Stimulated activated naive CD4-positive, alpha-beta T cell (primary cell): ENCODE measurements at regions not wholly inside any gene's neighbourhood (a gene's known extent, or its start where the extent isn't known, plus 50 kb on each side); places are given as distances from the start of the nearest gene placed in this dataset.

Experiments used
- DNase-seq, 6 experiments: peaks; one replicate each; lab custom pipeline; 2025; lab: John Stamatoyannopoulos, UW

DNA sequence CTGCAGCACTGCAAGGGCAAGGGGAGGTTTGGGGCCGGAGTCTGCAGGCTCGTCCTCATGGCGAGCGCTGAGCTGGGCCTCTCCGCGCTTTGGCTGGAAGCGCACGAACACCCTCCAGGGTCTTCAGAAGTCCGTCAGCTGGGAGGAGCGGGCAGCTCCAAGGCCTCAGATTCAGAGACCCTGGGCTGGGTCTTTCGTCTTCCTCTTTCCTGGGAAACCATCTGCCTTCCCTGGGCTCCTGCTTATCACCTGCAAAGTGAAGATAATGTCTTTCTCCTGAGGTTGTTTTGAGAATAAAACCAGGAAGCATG is 525.6 kb downstream of the BRD1 start:
- DNase-seq = no peak

- no peak for DNase-seq
Observed at GRCh38 chr22:49301398-49302149, 526.1 kb downstream of the BRD1 start.

- no peak for DNase-seq
Observed at GRCh38 chr22:49300951-49301397, 526.7 kb downstream of the BRD1 start.

DNA sequence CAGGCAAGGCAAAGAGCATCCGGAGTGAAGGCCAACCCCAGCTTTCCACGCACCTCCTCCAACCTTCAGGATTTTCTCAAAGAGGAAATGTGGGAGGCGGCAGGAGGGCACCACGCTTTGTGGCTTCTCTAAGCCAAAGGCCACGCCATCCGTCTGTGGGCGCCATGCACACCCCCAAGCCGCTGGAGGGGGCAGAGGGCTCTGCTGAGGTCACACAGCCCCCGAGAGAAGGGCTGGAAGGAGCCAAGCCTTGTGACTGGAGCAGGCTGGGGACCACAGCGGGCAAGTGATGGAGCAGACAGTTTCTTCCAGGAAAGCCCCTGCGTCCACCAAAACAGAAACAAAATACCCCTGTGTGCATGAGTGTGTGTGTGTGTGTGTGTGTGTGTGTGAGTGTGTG is 527.4 kb downstream of the BRD1 start:
- no peak for DNase-seq

GRCh38 chr22:49299821-49300231 is 527.8 kb downstream of the BRD1 start:
- DNase-seq = no peak

GRCh38 chr22:49298834-49299750 is 528.6 kb downstream of the BRD1 start:
- no peak for DNase-seq

DNA sequence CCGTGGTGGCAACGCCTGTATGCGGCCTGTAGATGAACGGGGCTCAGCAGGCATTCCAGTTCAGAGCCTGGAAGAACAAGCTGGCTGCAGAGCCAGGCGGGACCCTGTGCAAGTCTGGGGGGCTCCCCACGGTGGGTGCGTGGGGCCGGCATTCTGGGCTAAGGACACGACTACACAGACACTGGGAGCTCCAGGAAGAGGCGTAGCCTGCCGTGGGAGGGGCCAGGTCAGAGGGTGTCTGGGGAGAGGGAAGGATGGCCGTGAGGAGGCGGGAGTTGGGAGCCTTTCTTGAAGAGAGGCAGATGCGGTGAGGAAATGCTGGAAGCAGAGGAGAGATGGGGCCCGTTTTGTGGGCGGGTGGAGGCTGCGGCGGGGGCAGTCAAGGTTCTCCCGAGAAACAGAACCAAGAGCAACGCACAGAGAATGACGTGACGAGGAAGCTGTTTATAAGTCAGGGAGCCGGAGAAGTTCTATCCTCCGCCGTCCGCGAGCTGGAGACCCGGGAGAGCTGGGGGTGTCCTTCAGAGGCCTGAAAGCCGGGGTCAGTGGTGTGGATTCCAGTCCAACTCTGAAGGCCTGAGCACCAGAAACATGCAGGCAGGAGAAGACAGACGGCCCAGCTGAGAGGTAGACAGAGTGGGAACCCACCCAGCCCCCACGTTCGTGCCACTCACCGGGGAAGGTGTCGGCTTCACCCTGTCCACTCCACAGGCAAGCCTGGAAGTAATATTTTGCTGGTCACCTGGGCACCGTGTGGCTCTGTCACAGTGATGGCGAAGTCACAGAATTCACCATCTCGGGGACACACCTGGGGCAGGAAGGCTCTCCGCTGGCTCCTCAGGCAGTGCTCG is 529.6 kb downstream of the BRD1 start:
- no peak for DNase-seq

GRCh38 chr22:49297286-49297870 is 530.3 kb downstream of the BRD1 start:
- DNase-seq = no peak

GRCh38 chr22:49296561-49296960 is 531.1 kb downstream of the BRD1 start:
- no peak for DNase-seq

GRCh38 chr22:49295851-49296560 is 531.7 kb downstream of the BRD1 start:
- no peak for DNase-seq

DNA sequence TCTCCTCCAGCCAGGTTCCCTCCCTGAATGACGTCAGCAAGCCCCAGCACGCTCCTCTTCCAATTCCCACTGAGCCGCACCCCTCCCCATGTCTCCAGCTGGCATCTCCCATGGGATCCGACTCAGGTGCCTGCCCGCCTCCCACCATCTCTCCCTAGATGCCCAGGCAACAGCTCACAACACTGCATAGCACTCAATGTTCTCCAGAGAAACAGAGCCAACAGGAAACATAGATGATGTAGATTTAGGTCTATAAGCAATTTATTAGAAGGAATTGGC is 532.3 kb downstream of the BRD1 start:
- DNase-seq = no peak

DNA sequence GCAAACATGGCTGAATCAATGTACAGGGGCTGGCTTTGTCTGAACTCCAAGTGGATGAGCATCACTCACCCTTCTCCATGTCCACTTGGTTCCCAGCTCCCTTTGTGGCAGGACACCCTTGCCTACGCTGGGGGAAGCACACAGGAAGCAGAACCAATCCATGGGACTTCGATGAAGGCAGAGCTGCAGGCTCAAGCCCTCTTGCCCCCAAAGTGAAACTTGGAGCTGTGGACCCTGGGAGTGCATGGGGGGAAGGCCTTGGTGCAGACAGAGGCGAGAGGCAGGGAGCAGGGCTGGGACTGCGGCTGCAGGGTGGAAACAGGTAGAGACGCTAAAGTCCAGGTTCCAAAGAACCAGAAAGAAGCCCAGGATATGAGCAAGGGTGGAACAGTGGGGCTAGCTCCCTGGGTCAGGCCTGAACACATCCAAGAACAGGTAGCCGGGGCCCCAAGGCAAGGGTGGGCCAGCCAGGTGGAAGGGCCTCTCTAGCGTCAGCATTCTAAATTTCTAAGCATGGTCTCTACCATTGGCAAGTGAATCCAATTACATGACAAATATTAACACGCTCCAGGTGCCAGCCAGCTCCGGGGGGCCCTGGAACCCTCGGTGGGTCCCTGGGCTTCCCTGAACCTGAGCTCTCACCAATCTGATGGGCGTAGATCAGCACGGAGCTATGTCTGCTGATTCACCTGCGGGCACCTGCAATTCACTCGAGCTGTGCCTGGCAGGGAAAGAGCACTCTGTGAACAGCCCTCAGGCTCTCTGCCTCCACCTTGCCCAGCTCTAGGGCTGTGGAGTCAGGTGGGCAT is 532.8 kb downstream of the BRD1 start:
- DNase-seq = no peak

DNA sequence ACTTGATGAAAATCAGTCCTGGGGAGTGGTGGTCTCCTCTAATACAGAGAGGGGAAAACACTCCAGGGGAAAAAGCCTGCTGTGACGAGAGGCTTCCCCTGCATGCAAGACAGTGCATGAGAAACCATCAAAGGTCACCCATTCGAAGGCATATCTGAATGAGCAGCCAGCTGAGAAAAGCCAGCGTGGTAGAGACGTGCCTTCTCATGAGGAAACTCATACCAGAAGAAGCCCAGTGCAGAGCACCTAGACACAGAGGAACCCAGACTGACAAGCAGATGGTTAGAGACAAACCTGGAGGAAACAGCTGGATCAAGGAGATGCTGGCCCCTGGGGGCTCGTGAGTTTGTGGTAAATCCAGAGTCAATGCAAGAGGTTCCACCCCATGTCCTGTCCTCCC is 534.8 kb downstream of the BRD1 start:
- DNase-seq = no peak

DNA sequence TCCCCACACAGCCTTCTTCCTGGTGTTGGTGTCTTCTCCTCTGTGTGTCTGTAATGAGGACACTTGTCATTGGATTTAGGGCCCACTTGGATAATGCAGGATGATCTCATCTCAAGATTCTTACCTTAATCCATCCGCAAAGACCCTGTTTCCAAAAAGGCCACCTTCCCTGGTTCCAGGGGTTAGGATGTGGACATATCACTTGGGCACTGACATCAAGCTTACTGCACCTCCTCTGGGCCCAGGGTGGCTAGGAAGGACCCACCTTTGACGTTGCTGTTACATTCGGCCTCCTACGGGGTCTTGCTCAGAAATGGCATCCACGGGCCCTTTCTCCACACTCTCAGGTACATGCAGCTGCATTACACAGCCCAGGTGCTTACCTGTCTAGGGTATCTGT is 535.9 kb downstream of the BRD1 start:
- no peak for DNase-seq

DNA sequence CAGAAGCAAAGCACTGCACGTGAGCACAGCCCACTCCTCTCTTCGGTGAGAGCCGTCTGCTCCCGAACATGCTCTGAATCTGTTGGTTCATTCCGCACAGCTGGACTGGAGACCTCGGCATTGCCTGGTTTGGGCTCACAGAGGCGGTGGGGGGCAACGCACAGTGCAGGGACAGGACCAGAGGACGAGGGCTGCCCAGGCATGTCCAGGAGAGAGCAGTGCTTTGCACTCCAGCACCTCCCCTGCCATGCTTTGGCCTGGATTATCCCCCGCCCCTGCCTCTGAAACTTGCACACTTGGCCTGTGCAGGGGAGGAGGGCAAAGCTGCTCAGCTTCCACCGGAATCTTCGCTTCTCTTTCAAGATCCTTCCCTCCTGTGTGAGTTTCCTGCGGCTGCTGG is 536.5 kb downstream of the BRD1 start:
- no peak for DNase-seq

GRCh38 chr22:49290711-49291110 is 537.0 kb downstream of the BRD1 start:
- no peak for DNase-seq

DNA sequence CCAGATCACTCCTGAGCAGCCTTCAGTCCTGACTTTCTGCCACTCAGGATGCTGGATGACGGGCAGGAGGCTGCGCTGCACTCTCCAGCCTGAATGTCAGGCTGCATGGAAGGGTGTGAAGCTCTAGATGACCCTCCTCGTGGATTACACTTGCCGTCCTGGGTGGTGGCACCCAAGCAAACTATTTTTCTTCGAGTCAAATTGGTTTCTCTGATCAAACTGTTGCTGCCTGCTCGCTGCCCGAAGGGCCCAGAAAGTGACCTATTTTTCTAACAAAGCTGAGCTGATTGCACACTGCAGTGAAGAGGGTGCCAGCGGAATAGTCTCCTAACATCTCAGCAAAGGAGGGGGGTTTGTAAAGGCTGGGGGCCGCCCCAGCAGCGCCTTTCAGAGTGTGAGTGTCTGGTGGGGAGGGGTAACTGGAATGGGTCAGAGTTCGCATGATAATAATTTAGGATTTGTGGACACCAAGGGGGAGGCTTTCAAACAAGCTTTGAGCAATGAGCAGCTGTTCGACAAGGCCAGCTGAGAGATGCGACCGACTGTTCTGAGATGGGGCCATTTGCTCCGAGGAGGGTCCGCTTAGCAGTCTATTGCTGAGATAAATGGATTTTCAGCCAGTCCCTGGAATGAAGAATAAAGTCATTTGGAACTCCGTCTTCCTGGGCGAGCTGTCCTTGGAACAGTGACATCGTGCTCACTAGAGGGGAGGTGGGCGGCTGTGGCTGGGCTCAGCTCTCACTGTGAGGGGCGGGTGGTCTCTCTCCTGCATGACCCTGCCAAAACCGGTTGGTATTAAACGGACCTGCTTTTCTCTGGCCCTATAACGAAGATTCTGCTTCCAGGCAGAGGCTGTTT is 537.6 kb downstream of the BRD1 start:
- DNase-seq = no peak

DNA sequence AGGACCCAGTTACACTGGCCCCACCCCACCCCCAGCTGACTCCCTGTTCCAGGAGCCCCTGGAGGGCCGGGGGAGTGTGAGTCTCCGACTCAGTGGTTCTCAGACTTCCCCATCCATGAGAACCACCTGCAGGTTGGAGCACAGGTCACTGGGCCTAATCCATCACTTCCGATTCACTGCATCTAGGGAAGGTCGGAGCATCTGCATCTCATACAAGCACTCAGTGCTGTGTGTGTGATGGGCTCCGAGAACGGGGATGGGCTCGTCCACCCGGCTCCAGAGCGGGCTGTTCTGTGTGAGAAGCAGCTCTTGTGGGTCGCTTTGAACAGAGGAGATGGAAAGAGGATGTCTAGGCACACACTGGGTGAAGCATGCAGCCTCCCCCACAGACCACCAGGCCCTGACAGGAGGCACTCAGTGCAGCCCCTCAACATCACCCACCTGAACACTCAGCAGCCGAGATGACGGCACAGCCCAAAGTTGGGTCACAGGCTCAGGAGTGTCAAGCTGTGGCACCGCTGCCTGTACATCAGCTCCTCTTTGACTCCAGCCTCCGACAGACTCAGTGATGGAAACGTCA is 541.4 kb downstream of the BRD1 start:
- no peak for DNase-seq

DNA sequence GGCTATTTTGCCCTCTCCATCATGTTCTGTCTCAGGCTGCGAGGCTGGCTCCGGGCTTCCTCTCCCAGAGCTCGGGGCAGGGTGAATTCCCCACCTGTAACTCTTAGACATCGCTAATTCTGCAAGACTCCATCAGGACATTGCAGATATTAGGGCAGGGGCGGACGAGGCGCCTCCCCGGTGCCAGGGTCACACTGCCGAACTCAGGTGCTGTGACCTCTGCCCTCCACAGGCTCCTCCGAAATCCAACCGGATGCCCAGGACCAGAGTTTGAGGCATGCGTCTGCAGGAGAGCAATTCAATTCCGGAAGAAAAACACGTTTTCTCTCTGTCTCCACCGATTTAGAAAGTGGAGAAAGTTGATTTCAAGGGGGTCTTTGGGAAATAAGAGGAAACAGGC is 542.7 kb downstream of the BRD1 start:
- no peak for DNase-seq
